ENCODE measurements at regions not wholly inside any gene's neighbourhood (a gene's known extent, or its start where the extent isn't known, plus 50 kb on each side); places are given as distances from the start of the nearest gene placed in this dataset.

DNA sequence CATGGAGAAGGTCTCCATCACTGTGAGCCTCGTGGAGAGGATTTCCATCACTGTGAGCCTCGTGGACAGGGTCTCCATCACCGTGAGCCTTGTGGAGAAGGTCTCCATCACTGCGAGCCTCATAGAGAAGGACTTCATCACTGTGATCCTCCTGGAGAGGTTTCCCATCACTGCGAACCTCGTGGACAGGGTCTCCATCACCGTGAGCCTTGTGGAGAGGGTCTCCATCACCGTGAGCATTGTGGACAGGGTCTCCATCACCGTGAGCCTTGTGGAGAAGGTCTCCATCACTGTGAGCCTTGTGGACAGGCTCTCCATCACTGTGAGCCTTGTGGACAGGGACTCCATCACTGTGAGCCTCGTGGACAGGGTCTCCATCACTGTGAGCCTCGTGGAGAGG is 140.4 kb downstream of the ERMARD start:
- peaks cover 18 to 19% of the 10 kb centered on the region in 2 experiments; a peak in 3 of 4 replicates for H3K9me3 ChIP-seq (ENCODE audit: insufficient read depth in 2 of 2, low read depth in 1 of 2, low read length in 1 of 2)
- no peak overlapping the region for H2AK5ac ChIP-seq (ENCODE audit: low read depth, low read length)
- no peaks in the 10 kb centered on the region for H3K36me3 ChIP-seq (ENCODE audit: control insufficient read depth in 2 of 4, insufficient read depth in 4 of 4, low read length in 3 of 4)
- H2AFZ ChIP-seq (ENCODE audit: low read length), result no peak overlapping the region
- ChIA-PET CTCF (ENCODE audit: partially characterized antibody) (no interaction called here), POLR2A (ENCODE audit: partially characterized antibody) (no interaction called here)
- H3K9ac ChIP-seq (replicated peaks in 1 of 4; ENCODE audit: extremely low read depth in 1 of 4, low read depth in 3 of 4, low read length in 3 of 4), result no peak overlapping the region
- H4K91ac ChIP-seq (replicated peaks; ENCODE audit: insufficient read length, low read length), result no peak overlapping the region
- no peak for DNase-seq (ENCODE audit: low read depth in 1 of 2, low spot score in 2 of 2)
- no peak for FAIRE-seq
- H3K79me2 ChIP-seq (ENCODE audit: control insufficient read depth in 1 of 2, insufficient read depth in 2 of 2, low read length in 2 of 2), result no peaks in the 10 kb centered on the region
- H4K5ac ChIP-seq (ENCODE audit: insufficient read length, low read depth, low read length), result no peak overlapping the region
- H3K14ac ChIP-seq (ENCODE audit: insufficient read length), result no peak overlapping the region
- H4K20me1 ChIP-seq (replicated peaks in 1 of 2; ENCODE audit: control insufficient read depth in 1 of 2, insufficient read depth in 2 of 2, low read length in 2 of 2), result no peaks in the 10 kb centered on the region
- no peak overlapping the region for H3K56ac ChIP-seq (replicated peaks; ENCODE audit: insufficient read length, low read depth, low read length)
- no peak for TF ChIP-seq GABPA (IDR thresholded peaks at IDR 0.05; ENCODE audit: borderline replicate concordance, insufficient read depth, low read length)
- H2BK120ac ChIP-seq (replicated peaks; ENCODE audit: low read depth, low read length), result no peak overlapping the region
- 79% methylated on average over 11 of the region's 11 CpGs; no CpG with 5 or more reads in 1 of the 2 experiments for WGBS, 2 experiments (ENCODE audit: extremely low coverage in 1 of 2, insufficient coverage in 1 of 2, insufficient read length in 1 of 2, insufficient replicate concordance in 2 of 2, low coverage in 1 of 2, low lambda C conversion rate in 2 of 2, missing lambda C conversion rate in 1 of 2)
- H3K27me3 ChIP-seq (replicated peaks in 1 of 4; ENCODE audit: control insufficient read depth in 3 of 4, extremely low read depth in 1 of 4, insufficient read depth in 3 of 4, low read length in 3 of 4), result no peaks in the 10 kb centered on the region
- no peak overlapping the region for H2BK20ac ChIP-seq (ENCODE audit: low read length)
- no peak overlapping the region for H3K18ac ChIP-seq (ENCODE audit: extremely low read depth, low read length)
- H2BK5ac ChIP-seq (ENCODE audit: low read depth, low read length), result no peak overlapping the region
- no peak overlapping the region for H2BK12ac ChIP-seq (ENCODE audit: low read depth, low read length)
- H4K8ac ChIP-seq (ENCODE audit: extremely low read depth, insufficient read depth, low read length), result no peak overlapping the region
- no peak overlapping the region for H3K23ac ChIP-seq (ENCODE audit: insufficient read length)
- H3K79me1 ChIP-seq (ENCODE audit: low read depth, low read length), result no peaks in the 10 kb centered on the region
- H3K4me3 ChIP-seq (ENCODE audit: extremely low read depth in 1 of 4, insufficient read depth in 2 of 4, low read depth in 3 of 4, low read length in 4 of 4), result no peak overlapping the region
- H3K4me1 ChIP-seq (replicated peaks in 1 of 4; ENCODE audit: control insufficient read depth in 3 of 4, insufficient read depth in 4 of 4, low read length in 3 of 4), result no peaks in the 10 kb centered on the region
- no peak overlapping the region for H3K27ac ChIP-seq (ENCODE audit: low read depth, low read length)
- H3K4me2 ChIP-seq (ENCODE audit: insufficient read depth in 1 of 2, low read depth in 2 of 2, low read length in 2 of 2), result no peak overlapping the region
- no peak overlapping the region for H3K4ac ChIP-seq (replicated peaks; ENCODE audit: insufficient read length, low read depth, low read length)
- H3K23me2 ChIP-seq (ENCODE audit: low read depth, low read length), result peaks cover 2% of the 10 kb centered on the region; the same call in 1 of the 2 replicates
- H2BK15ac ChIP-seq (ENCODE audit: low read length), result no peak overlapping the region

Data from H1 (cell line).